ENCODE measurements at regions not wholly inside any gene's neighbourhood (a gene's known extent, or its start where the extent isn't known, plus 50 kb on each side); places are given as distances from the start of the nearest gene placed in this dataset.

GRCh38 chr5:56650386-56650785 is 165.0 kb upstream of the MAP3K1 start:
- TF ChIP-seq POLR2A (IDR thresholded peaks at IDR 0.05; ENCODE audit: low read depth) (no peak), CTCF (IDR thresholded peaks at IDR 0.05) (no peak), EP300 (IDR thresholded peaks at IDR 0.05) (no peak), POLR2AphosphoS5 (IDR thresholded peaks at IDR 0.05) (no peak)
